Endothelial cell of umbilical vein (primary cell): ENCODE measurements at regions not wholly inside any gene's neighbourhood (a gene's known extent, or its start where the extent isn't known, plus 50 kb on each side); places are given as distances from the start of the nearest gene placed in this dataset.

Source experiments
- BruUV-seq: library from RNA; stranded (reverse); fragments of 400-500 nt; replicated peaks from 2 replicates; lab custom pipeline; 2021; lab: Mats Ljungman, UMichigan
- CTCF ChIA-PET: fragments of 300-600, 350-600 bp; sonication (Branson Sonifier 250); formaldehyde crosslinking; loops from one replicate; lab custom pipeline; 2021; ENCODE audit warnings: antibody characterized with exemption, inconsistent platforms; lab: Charles Lee
- POLR2A ChIA-PET: fragments of 300-600, 350-600 bp; sonication (Branson Sonifier 250); formaldehyde crosslinking; loops from one replicate; lab custom pipeline; 2021; ENCODE audit warnings: antibody characterized with exemption, inconsistent platforms; lab: Charles Lee
- DNase-seq: peaks from one replicate; pipeline ENCODE4 v3.0.0-alpha.2; 2011; ENCODE audit warnings: low read depth, low spot score
- FAIRE-seq: peaks from 2 replicates; lab custom pipeline; 2011; peaks lifted over from hg19 to GRCh38; lab: Jason Lieb, UNC
- H2AFZ ChIP-seq: 2 replicates; pipeline ENCODE4 v1.6.0; 2012; ENCODE audit warnings: low read depth, low read length, control low read depth, inconsistent platforms
- H3K27ac ChIP-seq: 2 replicates; pipeline ENCODE4 v1.5.1; 2011; ENCODE audit warnings: low read depth, mild to moderate bottlenecking, control low read depth, low read length, moderate library complexity; ENCODE audit not compliant: insufficient read depth
- H3K27me3 ChIP-seq, 2 experiments: 2 replicates each; pipeline versions ENCODE4 v1.6.0 to v1.6.1; 2011; ENCODE audit warnings: low read length in 2 of 2, mixed read lengths in 1 of 2; ENCODE audit not compliant: control insufficient read depth in 2 of 2, insufficient read depth in 2 of 2
- H3K36me3 ChIP-seq, 2 experiments: 2 replicates in 1 of 2; 3 replicates in 1 of 2; pipeline ENCODE4 v1.5.1; 2011; ENCODE audit warnings: low read length in 2 of 2, mild to moderate bottlenecking in 1 of 2, moderate library complexity in 1 of 2; ENCODE audit not compliant: control insufficient read depth in 2 of 2, insufficient read depth in 2 of 2; ENCODE audit errors: extremely low read depth in 1 of 2
- H3K4me1 ChIP-seq: 3 replicates; pipeline ENCODE4 v1.5.1; 2011; ENCODE audit warnings: mild to moderate bottlenecking, low read length; ENCODE audit not compliant: control insufficient read depth, insufficient read depth; ENCODE audit errors: extremely low read depth
- H3K4me2 ChIP-seq: 2 replicates; pipeline ENCODE4 v1.6.1; 2011; ENCODE audit warnings: low read length, control low read depth, mixed read lengths; ENCODE audit not compliant: insufficient read depth
- H3K4me3 ChIP-seq, 3 experiments: fragments of 200-600 bp in 1 of 3; sonication (generic), shearing (Covaris generic) in 1 of 3; replicated peaks in 1 of 3; 2 replicates each; pipeline ENCODE4 v1.5.1; 2011 to 2016; ENCODE audit warnings: control low read depth in 3 of 3, low read length in 3 of 3, mild to moderate bottlenecking in 2 of 3, inconsistent platforms in 1 of 3, low read depth in 1 of 3, moderate library complexity in 1 of 3; ENCODE audit not compliant: insufficient read depth in 1 of 3
- H3K79me2 ChIP-seq: 2 replicates; pipeline ENCODE4 v1.6.0; 2012; ENCODE audit warnings: low read length, inconsistent platforms; ENCODE audit not compliant: control insufficient read depth, insufficient read depth
- H3K9ac ChIP-seq: replicated peaks from 2 replicates; pipeline ENCODE3; 2011; ENCODE audit warnings: low read length, control low read depth; ENCODE audit not compliant: insufficient read depth; ENCODE audit errors: extremely low read depth
- H3K9me1 ChIP-seq: replicated peaks from 3 replicates; pipeline ENCODE4 v1.6.0; 2011; ENCODE audit warnings: mild to moderate bottlenecking, low read length; ENCODE audit not compliant: control insufficient read depth, insufficient read depth; ENCODE audit errors: extremely low read depth
- H3K9me3 ChIP-seq: replicated peaks from 2 replicates; pipeline ENCODE4 v1.5.1; 2012; ENCODE audit warnings: low read length, inconsistent platforms; ENCODE audit not compliant: control insufficient read depth, insufficient read depth
- H4K20me1 ChIP-seq: replicated peaks from 2 replicates; pipeline ENCODE3; 2011; ENCODE audit warnings: mild to moderate bottlenecking, low read length; ENCODE audit not compliant: control insufficient read depth, insufficient read depth; ENCODE audit errors: extremely low read depth
- EZH2 ChIP-seq: IDR thresholded peaks from 2 replicates; pipeline ENCODE4 v1.6.1; 2012; ENCODE audit warnings: borderline replicate concordance, low read depth, mild to moderate bottlenecking, moderate library complexity, low read length, inconsistent platforms; ENCODE audit not compliant: severe bottlenecking
- FOS ChIP-seq: IDR thresholded peaks from 2 replicates; pipeline ENCODE4 v1.6.1; 2011; ENCODE audit warnings: mild to moderate bottlenecking, low read length, moderate library complexity, borderline replicate concordance; ENCODE audit not compliant: insufficient read depth
- GATA2 ChIP-seq: IDR thresholded peaks from 2 replicates; pipeline ENCODE4 v1.7.0; 2011; ENCODE audit warnings: low read depth, mild to moderate bottlenecking, moderate library complexity, mixed read lengths, low read length; ENCODE audit not compliant: insufficient read length, insufficient read depth
- JUN ChIP-seq: IDR thresholded peaks from 2 replicates; pipeline ENCODE4 v1.6.1; 2011; ENCODE audit warnings: borderline replicate concordance, low read depth; ENCODE audit not compliant: insufficient read length, insufficient read depth
- MAX ChIP-seq: IDR thresholded peaks from 2 replicates; pipeline ENCODE4 v1.6.1; 2011; ENCODE audit not compliant: insufficient read depth, insufficient read length
- MYC ChIP-seq: IDR thresholded peaks from one replicate; pipeline ENCODE4 v1.6.1; 2011; ENCODE audit warnings: mild to moderate bottlenecking, low read depth, low read length
- POLR2A ChIP-seq: IDR thresholded peaks from 2 replicates; pipeline ENCODE4 v1.6.1; 2012; ENCODE audit warnings: low read depth, mild to moderate bottlenecking, control low read depth, low read length
- POLR2AphosphoS5 ChIP-seq: IDR thresholded peaks from 2 replicates; pipeline ENCODE4 v1.6.1; 2012; ENCODE audit warnings: low read depth, mild to moderate bottlenecking, control low read depth, low read length, moderate library complexity; ENCODE audit not compliant: insufficient read depth
- dilution Hi-C: fragments of 300-500 bp; cut with MboI; formaldehyde crosslinking; loops from one replicate; pipeline ENCODE4 v1.15.0; 2019; ENCODE audit warnings: low sequenced_read_pairs; ENCODE audit not compliant: extremely low pct_ligation_motif_present
- intact Hi-C: fragments of 100-400 bp; cut with micrococcal nuclease; formaldehyde crosslinking; loops from one replicate; pipeline ENCODE4 v1.10.0; 2022
- TF ChIP-seq, protein P1 (sequence below), 2 donors: IDR thresholded peaks; 1 replicate in 1 of 2; 2 replicates in 1 of 2; pipeline ENCODE4 v1.5.1; 2011; ENCODE audit warnings: low read length in 2 of 2, mild to moderate bottlenecking in 2 of 2, moderate library complexity in 2 of 2, control low read depth in 1 of 2, inconsistent platforms in 1 of 2, low read depth in 1 of 2; ENCODE audit not compliant: insufficient read depth in 1 of 2; ENCODE audit errors: extremely low read depth in 1 of 2

- DNase-seq = no peak
- TF ChIP-seq, protein P1, sequence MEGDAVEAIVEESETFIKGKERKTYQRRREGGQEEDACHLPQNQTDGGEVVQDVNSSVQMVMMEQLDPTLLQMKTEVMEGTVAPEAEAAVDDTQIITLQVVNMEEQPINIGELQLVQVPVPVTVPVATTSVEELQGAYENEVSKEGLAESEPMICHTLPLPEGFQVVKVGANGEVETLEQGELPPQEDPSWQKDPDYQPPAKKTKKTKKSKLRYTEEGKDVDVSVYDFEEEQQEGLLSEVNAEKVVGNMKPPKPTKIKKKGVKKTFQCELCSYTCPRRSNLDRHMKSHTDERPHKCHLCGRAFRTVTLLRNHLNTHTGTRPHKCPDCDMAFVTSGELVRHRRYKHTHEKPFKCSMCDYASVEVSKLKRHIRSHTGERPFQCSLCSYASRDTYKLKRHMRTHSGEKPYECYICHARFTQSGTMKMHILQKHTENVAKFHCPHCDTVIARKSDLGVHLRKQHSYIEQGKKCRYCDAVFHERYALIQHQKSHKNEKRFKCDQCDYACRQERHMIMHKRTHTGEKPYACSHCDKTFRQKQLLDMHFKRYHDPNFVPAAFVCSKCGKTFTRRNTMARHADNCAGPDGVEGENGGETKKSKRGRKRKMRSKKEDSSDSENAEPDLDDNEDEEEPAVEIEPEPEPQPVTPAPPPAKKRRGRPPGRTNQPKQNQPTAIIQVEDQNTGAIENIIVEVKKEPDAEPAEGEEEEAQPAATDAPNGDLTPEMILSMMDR (IDR thresholded peaks at IDR 0.05; ENCODE audit: extremely low read depth in 1 of 2, insufficient read depth in 1 of 2, low read depth in 1 of 2, low read length in 2 of 2) = no peak
- TF ChIP-seq POLR2AphosphoS5 (no peak), MYC (no peak), JUN (no peak), FOS (no peak), GATA2 (no peak), EZH2 (no peak), POLR2A (no peak), MAX (no peak)
- no peak for FAIRE-seq
- Histone ChIP-seq H3K36me3 (no peaks in the 10 kb centered on the region), H2AFZ (no peak overlapping the region), H3K9me3 (no peaks in the 10 kb centered on the region), H3K9me1 (no peaks in the 10 kb centered on the region), H3K27me3 (no peaks in the 10 kb centered on the region), H3K4me1 (no peaks in the 10 kb centered on the region), H3K4me2 (no peak overlapping the region), H3K27ac (no peak overlapping the region), H3K9ac (no peak overlapping the region), H3K4me3 (no peak overlapping the region), H3K79me2 (no peaks in the 10 kb centered on the region), H4K20me1 (no peaks in the 10 kb centered on the region)
- ChIA-PET CTCF (no interaction called here), POLR2A (no interaction called here)
- BruUV-seq = no TSS peak
- intact Hi-C loops (no loop called here), dilution Hi-C loops (no loop called here)
Observed at GRCh38 chr5:98193921-98194760, 579.3 kb upstream of the RGMB start.
